ENCODE measurements at regions not wholly inside any gene's neighbourhood (a gene's known extent, or its start where the extent isn't known, plus 50 kb on each side); places are given as distances from the start of the nearest gene placed in this dataset.
"Not testable (repeated sequence)": the region's sequence is repeated elsewhere in the genome, so short reads cannot be mapped to it uniquely, and the experiment has no call there.

DNA sequence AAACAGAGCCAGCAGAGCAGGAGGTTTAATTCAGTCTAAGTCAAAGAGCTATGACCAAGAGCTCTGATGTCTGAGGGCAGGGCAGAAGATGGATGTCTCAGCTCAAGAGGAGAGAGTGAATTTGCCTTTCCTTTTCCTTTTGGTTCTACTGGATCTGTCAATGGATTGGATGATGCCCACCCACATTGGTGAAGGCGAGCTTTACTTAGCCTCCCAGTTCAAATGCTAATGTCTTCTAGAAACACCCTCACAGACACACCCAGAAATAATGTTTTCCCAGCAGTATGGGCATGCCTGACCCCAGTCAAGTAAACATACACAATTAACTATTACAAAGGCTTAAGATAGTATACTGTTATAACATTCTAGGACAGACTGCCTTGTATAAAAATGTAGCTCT is 236.3 kb upstream of the NRXN1 start:
- Histone ChIP-seq H3K79me2 (ENCODE audit: insufficient read depth, low read length) (no peaks in the 10 kb centered on the region), H3K27ac (ENCODE audit: low read depth, low read length) (no peak overlapping the region), H3K4me2 (ENCODE audit: low read depth, low read length, poor library complexity, severe bottlenecking) (no peak overlapping the region), H3K27me3 (ENCODE audit: low read length) (no peaks in the 10 kb centered on the region), H3K4me3 (ENCODE audit: insufficient read depth, low read length, poor library complexity, severe bottlenecking) (no peak overlapping the region), H3K9ac (ENCODE audit: low read length) (no peak overlapping the region), H3K9me3 (ENCODE audit: insufficient read depth, low read length) (no peaks in the 10 kb centered on the region), H3K36me3 (ENCODE audit: low read length) (no peaks in the 10 kb centered on the region), H3K9me2 (replicated peaks; ENCODE audit: insufficient read depth, low read length) (no peaks in the 10 kb centered on the region), H4K20me1 (ENCODE audit: low read depth, low read length) (no peaks in the 10 kb centered on the region), H2AFZ (ENCODE audit: low read depth, low read length, severe bottlenecking) (no peak overlapping the region), H3F3A (ENCODE audit: insufficient read depth) (no peaks in the 10 kb centered on the region)
- TF ChIP-seq, protein P1, sequence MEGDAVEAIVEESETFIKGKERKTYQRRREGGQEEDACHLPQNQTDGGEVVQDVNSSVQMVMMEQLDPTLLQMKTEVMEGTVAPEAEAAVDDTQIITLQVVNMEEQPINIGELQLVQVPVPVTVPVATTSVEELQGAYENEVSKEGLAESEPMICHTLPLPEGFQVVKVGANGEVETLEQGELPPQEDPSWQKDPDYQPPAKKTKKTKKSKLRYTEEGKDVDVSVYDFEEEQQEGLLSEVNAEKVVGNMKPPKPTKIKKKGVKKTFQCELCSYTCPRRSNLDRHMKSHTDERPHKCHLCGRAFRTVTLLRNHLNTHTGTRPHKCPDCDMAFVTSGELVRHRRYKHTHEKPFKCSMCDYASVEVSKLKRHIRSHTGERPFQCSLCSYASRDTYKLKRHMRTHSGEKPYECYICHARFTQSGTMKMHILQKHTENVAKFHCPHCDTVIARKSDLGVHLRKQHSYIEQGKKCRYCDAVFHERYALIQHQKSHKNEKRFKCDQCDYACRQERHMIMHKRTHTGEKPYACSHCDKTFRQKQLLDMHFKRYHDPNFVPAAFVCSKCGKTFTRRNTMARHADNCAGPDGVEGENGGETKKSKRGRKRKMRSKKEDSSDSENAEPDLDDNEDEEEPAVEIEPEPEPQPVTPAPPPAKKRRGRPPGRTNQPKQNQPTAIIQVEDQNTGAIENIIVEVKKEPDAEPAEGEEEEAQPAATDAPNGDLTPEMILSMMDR (IDR thresholded peaks at IDR 0.05; ENCODE audit: insufficient read depth, low read length, poor library complexity, severe bottlenecking): no peak
- TF ChIP-seq EZH2phosphoT487 (conservative IDR thresholded peaks at IDR 0.05; ENCODE audit: low read length): no peak

DNA sequence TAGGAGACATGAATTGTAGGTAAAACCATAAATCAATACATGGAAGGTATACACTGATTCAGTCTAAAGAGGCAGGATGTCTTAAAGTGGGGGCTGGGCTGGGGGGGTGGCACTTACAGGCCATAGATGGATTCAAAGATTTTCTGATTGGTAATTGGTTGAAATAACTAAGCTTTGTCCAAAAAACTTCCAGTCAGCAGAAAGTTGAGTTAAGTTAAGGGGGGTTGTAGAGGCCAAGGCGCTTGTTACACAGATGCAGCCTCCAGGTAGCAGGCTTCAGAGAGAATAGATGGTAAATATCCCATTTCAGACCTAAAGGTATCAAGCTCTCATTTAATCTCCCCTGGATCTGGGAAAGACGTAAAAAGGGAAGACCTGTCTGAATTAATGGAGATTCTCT is 233.6 kb upstream of the NRXN1 start:
- Histone ChIP-seq H3K79me2 (ENCODE audit: insufficient read depth, low read length) (no peaks in the 10 kb centered on the region), H3K4me2 (ENCODE audit: low read depth, low read length, poor library complexity, severe bottlenecking) (no peak overlapping the region), H3F3A (ENCODE audit: insufficient read depth) (no peaks in the 10 kb centered on the region), H3K9me3 (ENCODE audit: insufficient read depth, low read length) (no peaks in the 10 kb centered on the region), H3K9ac (ENCODE audit: low read length) (no peak overlapping the region), H3K4me3 (ENCODE audit: insufficient read depth, low read length, poor library complexity, severe bottlenecking) (no peak overlapping the region), H3K27me3 (ENCODE audit: low read length) (no peaks in the 10 kb centered on the region), H2AFZ (ENCODE audit: low read depth, low read length, severe bottlenecking) (no peak overlapping the region), H3K36me3 (ENCODE audit: low read length) (no peaks in the 10 kb centered on the region), H3K9me2 (replicated peaks; ENCODE audit: insufficient read depth, low read length) (no peaks in the 10 kb centered on the region), H3K27ac (ENCODE audit: low read depth, low read length) (no peak overlapping the region), H4K20me1 (ENCODE audit: low read depth, low read length) (no peaks in the 10 kb centered on the region)
- TF ChIP-seq, protein P1 (IDR thresholded peaks at IDR 0.05; ENCODE audit: insufficient read depth, low read length, poor library complexity, severe bottlenecking): no peak
- no peak for TF ChIP-seq EZH2phosphoT487 (conservative IDR thresholded peaks at IDR 0.05; ENCODE audit: low read length)

DNA sequence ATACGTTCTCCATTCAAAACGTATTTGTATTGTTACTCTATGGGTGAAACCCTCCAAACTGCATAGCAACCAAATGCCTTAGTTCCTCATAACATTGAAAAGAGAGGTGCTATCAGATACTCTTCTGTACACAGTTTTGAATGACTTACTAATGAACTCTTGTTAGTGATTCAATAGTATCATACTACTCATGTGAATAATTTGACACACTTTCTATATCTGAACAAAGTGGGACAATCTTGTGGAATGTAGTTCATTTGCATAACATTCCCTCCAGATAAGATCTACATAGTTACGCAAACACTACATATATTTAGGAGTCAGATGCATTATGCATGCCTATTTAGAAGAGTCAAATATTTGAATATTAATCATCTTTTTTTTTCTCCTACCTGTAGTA is 232.0 kb upstream of the NRXN1 start:
- Histone ChIP-seq H3K9ac (ENCODE audit: low read length) (no peak overlapping the region), H3F3A (ENCODE audit: insufficient read depth) (no peaks in the 10 kb centered on the region), H3K9me2 (replicated peaks; ENCODE audit: insufficient read depth, low read length) (no peaks in the 10 kb centered on the region), H3K4me2 (ENCODE audit: low read depth, low read length, poor library complexity, severe bottlenecking) (no peak overlapping the region), H3K79me2 (ENCODE audit: insufficient read depth, low read length) (no peaks in the 10 kb centered on the region), H3K36me3 (ENCODE audit: low read length) (no peaks in the 10 kb centered on the region), H3K4me3 (ENCODE audit: insufficient read depth, low read length, poor library complexity, severe bottlenecking) (no peak overlapping the region), H3K27me3 (ENCODE audit: low read length) (no peaks in the 10 kb centered on the region), H3K27ac (ENCODE audit: low read depth, low read length) (no peak overlapping the region), H3K9me3 (ENCODE audit: insufficient read depth, low read length) (no peaks in the 10 kb centered on the region), H2AFZ (ENCODE audit: low read depth, low read length, severe bottlenecking) (no peak overlapping the region), H4K20me1 (ENCODE audit: low read depth, low read length) (no peaks in the 10 kb centered on the region)
- TF ChIP-seq EZH2phosphoT487 (conservative IDR thresholded peaks at IDR 0.05; ENCODE audit: low read length): no peak
- TF ChIP-seq, protein P1 (IDR thresholded peaks at IDR 0.05; ENCODE audit: insufficient read depth, low read length, poor library complexity, severe bottlenecking): no peak

DNA sequence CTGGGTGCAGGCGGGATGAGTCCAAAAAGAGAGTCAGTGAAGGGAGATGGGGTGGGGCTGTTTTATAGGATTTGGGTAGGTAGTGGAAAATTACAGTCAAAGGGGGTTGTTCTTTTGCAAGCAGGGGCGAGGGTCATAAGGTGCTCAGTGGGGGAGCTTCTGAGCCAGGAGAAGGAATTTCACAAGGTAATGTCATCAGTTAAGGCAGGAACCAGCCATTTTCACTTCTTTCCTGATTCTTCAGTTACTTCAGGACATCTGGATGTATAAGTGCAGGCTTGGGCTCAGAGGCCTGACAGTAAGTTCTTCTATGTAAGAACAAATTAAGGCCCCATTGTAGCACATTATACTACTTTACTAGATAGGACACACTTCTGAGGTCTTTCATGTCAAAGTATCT is 231.2 kb upstream of the NRXN1 start:
- not testable (repeated sequence) for H3K27me3 ChIP-seq (ENCODE audit: low read length); H3K4me2 ChIP-seq (ENCODE audit: low read depth, low read length, poor library complexity, severe bottlenecking); H3K79me2 ChIP-seq (ENCODE audit: insufficient read depth, low read length); H3K9me2 ChIP-seq (replicated peaks; ENCODE audit: insufficient read depth, low read length); H4K20me1 ChIP-seq (ENCODE audit: low read depth, low read length); H3K9me3 ChIP-seq (ENCODE audit: insufficient read depth, low read length); H2AFZ ChIP-seq (ENCODE audit: low read depth, low read length, severe bottlenecking); H3K4me3 ChIP-seq (ENCODE audit: insufficient read depth, low read length, poor library complexity, severe bottlenecking); H3F3A ChIP-seq (ENCODE audit: insufficient read depth); H3K9ac ChIP-seq (ENCODE audit: low read length); H3K36me3 ChIP-seq (ENCODE audit: low read length); H3K27ac ChIP-seq (ENCODE audit: low read depth, low read length)

Data from SU-DHL-6 (cell line).